SK-N-SH (cell line): ENCODE measurements at regions not wholly inside any gene's neighbourhood (a gene's known extent, or its start where the extent isn't known, plus 50 kb on each side); places are given as distances from the start of the nearest gene placed in this dataset.

Experiments used
- CTCF ChIA-PET: fragments of 300-600, 350-600 bp; formaldehyde crosslinking; extraction: SDS; loops from one replicate; lab custom pipeline; 2021; lab: Yijun Ruan, JAX
- POLR2A ChIA-PET: fragments of 350-600 bp; sonication (Branson Sonifier 250); formaldehyde crosslinking; extraction: SDS; loops from one replicate; lab custom pipeline; 2020; ENCODE audit warnings: antibody characterized with exemption, inconsistent platforms; lab: Yijun Ruan, JAX
- DNase-seq: peaks from one replicate; pipeline ENCODE4 v3.0.0; 2012
- H2AFZ ChIP-seq: fragments of 200-600 bp; sonication (generic); 2 replicates; pipeline ENCODE4 v1.8.1; 2016; ENCODE audit warnings: antibody characterized with exemption, mild to moderate bottlenecking, low read depth
- H3F3A ChIP-seq: fragments of 200-600 bp; sonication (generic); replicated peaks from 2 replicates; pipeline ENCODE3; 2016; ENCODE audit warnings: antibody characterized with exemption, mild to moderate bottlenecking; ENCODE audit not compliant: insufficient read depth
- H3K27ac ChIP-seq, 2 experiments: fragments of 200-500 bp in 1 of 2; fragments of 200-600 bp in 1 of 2; sonication (Bioruptor generic) in 1 of 2; sonication (generic), shearing (Covaris generic) in 1 of 2; 2 replicates each; pipeline versions ENCODE4 v1.5.1 to v1.6.1; 2014 to 2016; ENCODE audit warnings: low read depth in 2 of 2, inconsistent platforms in 1 of 2, low read length in 1 of 2, mild to moderate bottlenecking in 1 of 2, mixed read lengths in 1 of 2
- H3K27me3 ChIP-seq: fragments of 200-600 bp; sonication (generic), shearing (Covaris generic); 2 replicates; pipeline ENCODE4 v1.6.1; 2016; ENCODE audit warnings: mixed run types; ENCODE audit not compliant: insufficient read depth
- H3K36me3 ChIP-seq, 2 experiments: fragments of 200-500 bp in 1 of 2; fragments of 200-600 bp in 1 of 2; sonication (Bioruptor generic) in 1 of 2; sonication (generic) in 1 of 2; replicated peaks in 1 of 2; 2 replicates each; pipeline versions ENCODE3 to v1.5.1; 2014 to 2016; ENCODE audit warnings: low read length in 1 of 2, mild to moderate bottlenecking in 1 of 2; ENCODE audit not compliant: insufficient read depth in 2 of 2, control insufficient read depth in 1 of 2
- H3K4me1 ChIP-seq, 2 experiments: fragments of 200-500 bp in 1 of 2; fragments of 200-600 bp in 1 of 2; sonication (Bioruptor generic) in 1 of 2; sonication (generic), shearing (Covaris generic) in 1 of 2; 2 replicates each; pipeline versions ENCODE4 v1.5.1 to v1.6.1; 2014 to 2016; ENCODE audit warnings: low read depth in 1 of 2, low read length in 1 of 2, mixed run types in 1 of 2; ENCODE audit not compliant: insufficient read depth in 2 of 2, control insufficient read depth in 1 of 2
- H3K4me2 ChIP-seq: fragments of 200-600 bp; sonication (generic), shearing (Covaris generic); 2 replicates; pipeline ENCODE4 v1.6.1; 2017; ENCODE audit warnings: mixed run types
- H3K4me3 ChIP-seq, 2 experiments: fragments of 200-500 bp in 1 of 2; fragments of 200-600 bp in 1 of 2; sonication (Bioruptor generic) in 1 of 2; sonication (generic), shearing (Covaris generic) in 1 of 2; 2 replicates each; pipeline versions ENCODE4 v1.5.1 to v1.8.1; 2014 to 2016; ENCODE audit warnings: low read depth in 2 of 2, inconsistent platforms in 1 of 2, low read length in 1 of 2, mild to moderate bottlenecking in 1 of 2, mixed read lengths in 1 of 2, moderate library complexity in 1 of 2
- H3K79me2 ChIP-seq: fragments of 200-600 bp; sonication (generic); 2 replicates; pipeline ENCODE4 v1.8.1; 2017; ENCODE audit warnings: mild to moderate bottlenecking; ENCODE audit not compliant: insufficient read depth
- H3K9ac ChIP-seq: fragments of 200-600 bp; sonication (generic); 2 replicates; pipeline ENCODE4 v1.6.1; 2017; ENCODE audit warnings: mixed run types
- H3K9me2 ChIP-seq: fragments of 200-600 bp; sonication (generic); 2 replicates; pipeline ENCODE4 v1.6.1; 2017; ENCODE audit warnings: mixed run types
- H3K9me3 ChIP-seq: fragments of 200-600 bp; sonication (generic); 2 replicates; pipeline ENCODE4 v1.6.1; 2017; ENCODE audit warnings: mixed run types, mild to moderate bottlenecking, moderate library complexity
- H4K20me1 ChIP-seq: fragments of 200-600 bp; sonication (generic); 2 replicates; pipeline ENCODE4 v1.6.1; 2017; ENCODE audit warnings: mild to moderate bottlenecking, mixed run types; ENCODE audit not compliant: insufficient read depth
- CTCF ChIP-seq: fragments of 200-600 bp; sonication (generic); IDR thresholded peaks from 2 replicates; pipeline ENCODE4 v1.6.1; 2017; ENCODE audit warnings: antibody characterized with exemption, mild to moderate bottlenecking, moderate library complexity
- EP300 ChIP-seq, 2 experiments: IDR thresholded peaks; 2 replicates each; pipeline versions ENCODE4 v1.4.0 to v1.6.1; 2012; ENCODE audit warnings: borderline replicate concordance in 1 of 2, low read depth in 1 of 2, low read length in 1 of 2
- FOXJ3 ChIP-seq: sonication (generic); formaldehyde crosslinking; IDR thresholded peaks from 2 replicates; pipeline ENCODE4 v1.5.1; 2020; ENCODE audit warnings: mild to moderate bottlenecking, missing genetic modification reagents
- FOXM1 ChIP-seq: IDR thresholded peaks from 2 replicates; pipeline ENCODE4 v1.4.0; 2012; ENCODE audit warnings: low read depth, mild to moderate bottlenecking
- GATA2 ChIP-seq: sonication (generic); formaldehyde crosslinking; IDR thresholded peaks from 2 replicates; pipeline ENCODE4 v1.5.0; 2020; ENCODE audit warnings: mild to moderate bottlenecking, missing genetic modification reagents
- IRF3 ChIP-seq: fragments of 150-350 bp; IDR thresholded peaks from 2 replicates; pipeline ENCODE4 v1.6.1; 2016; ENCODE audit warnings: mild to moderate bottlenecking, low read depth, low read length
- MXI1 ChIP-seq: IDR thresholded peaks from 2 replicates; pipeline ENCODE4 v1.6.1; 2012; ENCODE audit warnings: mild to moderate bottlenecking, low read depth, low read length, improper control_type of control experiment
- PBX3 ChIP-seq: IDR thresholded peaks from 2 replicates; pipeline ENCODE4; 2012
- POLR2AphosphoS5 ChIP-seq: IDR thresholded peaks from 2 replicates; pipeline ENCODE4 v1.6.1; 2012; ENCODE audit warnings: low read depth, low read length
- RAD21 ChIP-seq: IDR thresholded peaks from 2 replicates; pipeline ENCODE4 v1.6.1; 2012; ENCODE audit warnings: mild to moderate bottlenecking, low read length
- RCOR1 ChIP-seq: fragments of 150-350 bp; IDR thresholded peaks from 2 replicates; pipeline ENCODE4 v1.6.1; 2017; ENCODE audit warnings: antibody characterized with exemption, low read length
- RFX5 ChIP-seq: IDR thresholded peaks from 2 replicates; pipeline ENCODE4 v1.6.1; 2012; ENCODE audit warnings: mild to moderate bottlenecking, improper control_type of control experiment, low read length
- SIN3A ChIP-seq: IDR thresholded peaks from 2 replicates; pipeline ENCODE4 v1.6.1; 2012; ENCODE audit warnings: low read depth, mild to moderate bottlenecking, low read length, moderate library complexity, borderline replicate concordance
- TEAD4 ChIP-seq: IDR thresholded peaks from 2 replicates; pipeline ENCODE4 v1.4.0; 2012; ENCODE audit warnings: mild to moderate bottlenecking, borderline replicate concordance; ENCODE audit not compliant: insufficient read depth
- YY1 ChIP-seq: IDR thresholded peaks from 2 replicates; pipeline ENCODE4 v1.4.0; 2012; ENCODE audit warnings: low read depth, mild to moderate bottlenecking
- ZBTB33 ChIP-seq: IDR thresholded peaks from 2 replicates; pipeline ENCODE4 v1.4.0; 2012; ENCODE audit warnings: low read depth, borderline replicate concordance
- WGBS: methylation state at CpG from one replicate; pipeline ENCODE4 v1.1.6; 2017; ENCODE audit warnings: low lambda C conversion rate; 5-methylcytosine and 5-hydroxymethylcytosine counted together
- TF ChIP-seq, protein P1 (sequence below): fragments of 150-350 bp; IDR thresholded peaks from 2 replicates; pipeline ENCODE4 v1.6.1; 2017; ENCODE audit warnings: antibody characterized with exemption, low read length, low read depth, borderline replicate concordance

GRCh38 chr5:82987188-82987587, 90.0 kb downstream of the TMEM167A start:
- Histone ChIP-seq H3K4me2 (no peak overlapping the region), H4K20me1 (no peaks in the 10 kb centered on the region), H3K4me1 (peaks cover 0 to 3% of the 10 kb centered on the region in 2 experiments; a peak in 2 of 4 replicates), H3K4me3 (no peak overlapping the region), H3K9me3 (no peaks in the 10 kb centered on the region), H2AFZ (no peak overlapping the region), H3K27me3 (no peaks in the 10 kb centered on the region), H3K36me3 (no peaks in the 10 kb centered on the region), H3K9ac (no peak overlapping the region), H3K27ac (no peak overlapping the region), H3K79me2 (no peaks in the 10 kb centered on the region), H3F3A (no peaks in the 10 kb centered on the region), H3K9me2 (no peaks in the 10 kb centered on the region)
- ChIA-PET POLR2A (no interaction called here), CTCF (no interaction called here)
- no peak for DNase-seq
- TF ChIP-seq RCOR1 (no peak), IRF3 (no peak), PBX3 (no peak), TEAD4 (no peak), EP300 (IDR thresholded peaks at IDR 0.05; ENCODE audit: borderline replicate concordance in 1 of 2, low read depth in 1 of 2, low read length in 1 of 2) (no peak), MXI1 (no peak), FOXM1 (no peak), RAD21 (no peak), FOXJ3 (CRISPR knock-in tag) (no peak), YY1 (no peak), RFX5 (no peak), ZBTB33 (no peak), SIN3A (no peak), GATA2 (CRISPR knock-in tag) (no peak), CTCF (no peak), POLR2AphosphoS5 (no peak)
- TF ChIP-seq, protein P1, sequence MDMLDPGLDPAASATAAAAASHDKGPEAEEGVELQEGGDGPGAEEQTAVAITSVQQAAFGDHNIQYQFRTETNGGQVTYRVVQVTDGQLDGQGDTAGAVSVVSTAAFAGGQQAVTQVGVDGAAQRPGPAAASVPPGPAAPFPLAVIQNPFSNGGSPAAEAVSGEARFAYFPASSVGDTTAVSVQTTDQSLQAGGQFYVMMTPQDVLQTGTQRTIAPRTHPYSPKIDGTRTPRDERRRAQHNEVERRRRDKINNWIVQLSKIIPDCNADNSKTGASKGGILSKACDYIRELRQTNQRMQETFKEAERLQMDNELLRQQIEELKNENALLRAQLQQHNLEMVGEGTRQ = no peak
- WGBS = 84% methylated on average over 2 of the region's 2 CpGs
